GM21723 (cell line): ENCODE measurements at regions not wholly inside any gene's neighbourhood (a gene's known extent, or its start where the extent isn't known, plus 50 kb on each side); places are given as distances from the start of the nearest gene placed in this dataset.
"Not testable (repeated sequence)": the region's sequence is repeated elsewhere in the genome, so short reads cannot be mapped to it uniquely, and the experiment has no call there.

Experiments used
- ATAC-seq: cut with Tn5 transposase; IDR thresholded peaks from one replicate; pipeline ENCODE4 v1.9.1; 2021; ENCODE audit warnings: mild to moderate bottlenecking, moderate library complexity; ENCODE audit not compliant: unreplicated experiment

DNA sequence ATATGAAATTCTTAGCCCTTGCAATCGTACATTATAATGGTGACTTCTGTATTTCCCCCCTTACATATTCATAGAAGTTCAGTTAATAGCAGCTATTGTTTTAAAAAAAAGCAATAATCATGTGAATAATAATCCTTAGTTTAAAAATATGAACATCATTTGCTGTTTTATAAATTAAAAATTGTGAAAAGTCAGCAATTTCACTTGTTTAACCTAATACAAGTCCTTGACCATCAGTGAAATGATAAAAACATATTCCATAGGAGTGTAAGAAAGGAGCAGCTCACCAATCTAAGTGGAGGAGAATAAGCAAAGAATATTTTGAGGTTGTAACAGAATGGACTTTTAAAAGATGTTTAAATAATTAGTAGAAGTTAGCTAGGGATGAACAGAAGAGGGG lies 650.2 kb downstream of the SUCLG1 start:
- no peak for ATAC-seq

DNA sequence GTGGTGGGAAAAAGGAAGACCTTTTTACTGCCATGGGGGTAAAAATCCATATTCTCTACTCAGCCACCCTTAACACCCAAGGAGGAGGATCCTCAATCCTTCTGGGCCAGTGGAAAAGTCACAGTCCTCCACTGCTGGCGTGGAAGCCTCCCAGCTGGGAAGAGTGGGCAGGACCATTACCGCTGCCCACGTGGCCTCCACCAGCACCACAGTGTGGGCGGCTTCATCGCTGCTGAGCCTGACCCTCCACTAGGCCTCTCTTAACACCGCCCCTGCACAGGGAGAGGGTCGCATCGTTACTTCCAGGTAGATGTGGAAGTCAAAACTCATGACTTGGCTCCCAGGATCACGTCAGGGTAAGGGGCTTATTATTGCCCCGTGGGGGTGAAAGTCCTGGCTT lies 656.5 kb downstream of the SUCLG1 start:
- ATAC-seq, result no peak

GRCh38 chr2:83795777-83796176 lies 663.3 kb downstream of the SUCLG1 start:
- no peak for ATAC-seq

GRCh38 chr2:83790467-83790866 lies 668.6 kb downstream of the SUCLG1 start:
- not testable (repeated sequence) for ATAC-seq

DNA sequence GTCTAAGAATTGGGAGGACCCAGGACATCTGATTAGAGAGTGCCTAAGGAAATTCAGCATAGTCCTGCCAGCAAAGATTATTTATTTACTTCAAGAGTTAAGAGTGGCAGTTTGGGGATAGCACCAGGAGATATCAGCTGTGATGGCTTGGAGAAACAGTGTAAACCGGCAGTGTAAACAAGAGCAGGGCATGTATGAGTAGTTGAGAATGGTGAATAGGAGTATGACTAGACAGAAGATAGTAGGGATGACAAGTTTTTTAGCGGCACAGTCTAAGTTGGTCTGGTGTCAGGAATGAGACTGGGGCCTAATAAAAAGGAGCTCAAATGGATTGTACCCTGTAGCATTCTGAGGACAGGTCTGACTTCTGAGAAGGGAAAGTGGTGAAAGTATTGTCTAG lies 669.4 kb downstream of the SUCLG1 start:
- not testable (repeated sequence) for ATAC-seq

DNA sequence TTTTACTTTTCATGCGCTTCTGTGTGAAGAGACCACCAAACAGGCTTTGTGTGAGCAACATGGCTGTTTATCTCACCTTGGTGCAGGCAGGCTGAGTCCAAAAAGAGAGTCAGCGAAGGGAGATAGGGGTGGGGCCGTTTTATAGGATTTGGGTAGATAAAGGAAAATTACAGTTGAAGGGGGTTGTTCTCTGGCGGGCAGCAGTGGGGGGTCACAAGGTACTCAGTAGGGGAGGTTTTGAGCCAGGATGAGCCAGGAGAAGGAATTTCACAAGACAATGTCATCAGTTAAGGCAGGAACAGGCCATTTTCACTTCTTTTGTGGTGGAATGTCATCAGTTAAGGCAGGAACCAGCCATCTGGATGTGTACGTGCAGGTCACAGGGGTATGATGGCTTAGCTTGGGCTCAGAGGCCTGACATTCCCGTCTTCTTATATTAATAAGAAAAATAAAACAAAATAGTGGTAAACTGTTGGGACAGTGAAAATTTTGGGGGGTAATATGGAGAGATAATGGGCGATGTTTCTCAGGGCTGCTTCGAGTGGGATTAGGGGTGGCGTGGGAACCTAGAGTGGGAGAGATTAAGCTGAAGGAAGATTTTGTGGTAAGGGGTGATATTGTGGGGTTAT lies 670.0 kb downstream of the SUCLG1 start:
- not testable (repeated sequence) for ATAC-seq

DNA sequence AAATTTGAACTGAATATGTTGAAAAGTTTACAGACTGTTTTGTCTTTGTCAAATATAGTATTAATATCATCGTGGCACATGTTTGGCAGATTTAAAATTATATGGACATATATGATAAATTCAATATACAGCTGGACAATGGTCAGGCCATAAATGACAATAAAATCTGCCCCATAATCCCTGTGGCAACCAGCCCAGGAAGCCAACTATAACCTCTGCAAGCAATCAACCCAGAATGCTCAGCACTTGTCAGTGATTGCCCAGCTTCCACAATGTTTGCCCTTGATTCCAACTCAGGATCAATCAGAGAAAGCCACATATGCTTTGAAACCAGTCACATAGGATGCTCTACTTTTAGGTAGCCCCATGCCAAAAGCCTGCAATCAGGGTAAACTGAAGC lies 671.9 kb downstream of the SUCLG1 start:
- no peak for ATAC-seq

GRCh38 chr2:83786140-83786539 lies 672.9 kb downstream of the SUCLG1 start:
- no peak for ATAC-seq

DNA sequence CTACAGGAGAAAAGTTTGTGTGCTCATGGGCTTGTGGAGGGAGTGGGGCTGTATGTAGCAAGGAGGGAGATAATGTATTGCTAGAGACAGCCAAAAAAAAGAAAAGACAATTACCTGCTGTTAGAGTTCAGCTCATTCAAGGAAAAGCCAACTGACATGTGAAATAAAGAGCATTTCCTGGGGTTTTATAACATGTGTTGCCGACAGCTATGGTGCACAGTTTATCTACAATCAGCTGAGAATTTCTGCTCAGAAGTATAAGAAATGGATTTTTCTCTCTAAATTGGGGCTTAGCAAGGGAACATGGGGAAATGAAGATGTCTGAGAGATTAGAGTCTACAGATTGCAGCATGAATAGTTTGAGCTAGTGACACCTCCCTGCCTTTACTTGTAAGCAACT lies 674.1 kb downstream of the SUCLG1 start:
- no peak for ATAC-seq

DNA sequence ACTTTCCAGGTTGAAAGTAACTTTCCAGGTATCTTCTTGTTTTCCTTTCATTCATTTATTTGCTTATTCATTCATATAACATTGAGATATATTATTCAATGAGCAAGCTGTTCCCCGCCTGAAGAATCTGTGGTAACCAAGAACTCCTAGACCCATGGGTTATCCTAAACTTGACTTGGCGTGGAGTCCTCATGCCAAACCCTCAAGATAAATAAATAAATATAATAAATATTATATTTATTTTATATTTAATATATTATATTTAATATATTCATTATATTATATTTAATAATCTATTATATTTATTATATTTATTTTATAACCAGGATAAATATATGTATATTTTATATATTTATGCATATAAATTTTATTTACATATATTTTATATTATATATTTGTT lies 674.8 kb downstream of the SUCLG1 start:
- no peak for ATAC-seq

DNA sequence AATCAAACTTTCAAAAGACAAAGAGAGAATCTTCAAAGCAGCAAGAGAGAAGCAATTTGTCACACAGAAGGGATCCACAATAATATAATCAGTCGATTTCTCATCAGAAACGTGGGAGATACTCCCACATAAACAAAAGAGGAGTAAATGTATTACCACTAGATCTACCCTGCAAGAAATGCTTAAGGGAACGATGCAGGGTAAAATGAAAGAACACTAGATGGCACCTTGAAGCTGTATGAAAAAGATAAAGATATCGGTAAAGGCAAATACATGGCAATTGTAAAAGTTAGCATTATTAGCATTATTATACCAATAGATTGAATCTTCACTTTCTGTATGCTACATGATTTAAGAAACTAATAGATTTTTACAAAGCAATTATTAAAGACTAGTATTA lies 677.0 kb downstream of the SUCLG1 start:
- ATAC-seq, result no peak

DNA sequence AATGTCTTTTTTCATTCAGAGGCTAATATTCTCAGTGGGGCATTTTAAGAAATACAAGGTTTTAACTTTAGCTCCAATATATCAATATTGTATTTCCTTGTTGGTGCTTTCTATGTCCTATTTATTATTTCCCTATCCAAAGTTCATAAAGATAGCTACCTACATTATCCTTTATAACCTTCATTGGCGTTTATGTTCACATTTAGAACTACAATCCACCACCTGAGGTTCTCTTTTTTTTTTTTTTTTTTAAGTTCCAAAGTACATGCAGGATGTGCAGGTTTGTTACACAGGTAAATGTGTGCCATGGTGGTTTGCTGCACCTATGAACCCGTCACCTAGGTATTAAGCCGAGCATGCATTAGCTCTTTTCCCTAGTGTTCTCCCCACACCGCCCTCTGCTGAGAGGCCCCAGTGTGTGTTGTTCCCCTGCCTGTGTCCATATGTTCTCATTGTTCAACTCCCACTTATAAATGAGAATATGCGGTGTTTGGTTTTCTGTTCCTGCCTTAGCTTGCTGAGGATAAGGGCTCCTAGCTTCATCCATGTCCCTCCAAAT lies 694.6 kb downstream of the SUCLG1 start:
- no peak for ATAC-seq

GRCh38 chr2:83757329-83757728 lies 701.8 kb downstream of the SUCLG1 start:
- ATAC-seq, result no peak

GRCh38 chr2:83756219-83756618 lies 702.9 kb downstream of the SUCLG1 start:
- no peak for ATAC-seq

DNA sequence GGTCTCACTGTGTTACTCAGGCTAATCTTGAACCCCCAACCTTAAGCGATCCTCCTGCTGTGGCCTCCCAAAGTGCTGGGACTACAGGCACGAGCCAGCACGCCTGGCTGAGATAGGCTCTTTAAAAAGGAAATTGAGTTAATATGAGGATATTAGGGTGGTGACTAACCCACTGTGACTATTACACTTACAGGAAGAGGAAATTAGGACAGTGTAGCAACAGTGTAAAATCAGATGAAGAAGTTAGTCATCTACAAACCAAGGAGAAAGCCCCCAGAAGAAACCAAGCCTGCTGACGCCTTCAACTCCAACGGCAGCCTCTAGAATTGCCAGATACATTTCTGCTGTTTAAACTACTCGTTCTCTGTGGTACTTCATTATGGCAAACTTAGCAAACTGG lies 711.9 kb downstream of the SUCLG1 start:
- ATAC-seq, result no peak

GRCh38 chr2:83744855-83745254 lies 714.2 kb downstream of the SUCLG1 start:
- no peak for ATAC-seq

GRCh38 chr2:83742117-83742782 lies 716.8 kb downstream of the SUCLG1 start:
- ATAC-seq, result no peak

- no peak for ATAC-seq
Measured at GRCh38 chr2:83730223-83730622, 728.9 kb downstream of the SUCLG1 start.

- ATAC-seq, result no peak
Measured at GRCh38 chr2:83725735-83726134, 733.3 kb downstream of the SUCLG1 start.

DNA sequence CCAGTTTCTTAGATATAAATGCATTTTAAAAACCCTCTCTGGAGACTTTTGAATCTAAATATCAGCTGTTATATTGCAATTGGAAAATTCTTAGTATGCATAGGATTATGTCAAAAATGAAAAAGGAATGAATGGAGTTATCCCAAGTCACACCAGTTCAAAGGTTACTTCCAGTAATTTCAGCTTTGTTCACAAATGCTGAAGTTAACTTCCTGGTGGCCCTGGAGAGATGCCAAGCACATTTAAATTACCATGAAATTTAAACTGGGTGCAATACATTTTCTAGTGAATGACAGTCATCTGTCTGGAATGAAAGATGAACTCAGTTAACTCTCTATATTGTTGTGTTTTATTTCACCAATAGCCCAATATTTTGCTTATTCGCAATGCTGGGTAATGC lies 753.9 kb downstream of the SUCLG1 start:
- no peak for ATAC-seq

DNA sequence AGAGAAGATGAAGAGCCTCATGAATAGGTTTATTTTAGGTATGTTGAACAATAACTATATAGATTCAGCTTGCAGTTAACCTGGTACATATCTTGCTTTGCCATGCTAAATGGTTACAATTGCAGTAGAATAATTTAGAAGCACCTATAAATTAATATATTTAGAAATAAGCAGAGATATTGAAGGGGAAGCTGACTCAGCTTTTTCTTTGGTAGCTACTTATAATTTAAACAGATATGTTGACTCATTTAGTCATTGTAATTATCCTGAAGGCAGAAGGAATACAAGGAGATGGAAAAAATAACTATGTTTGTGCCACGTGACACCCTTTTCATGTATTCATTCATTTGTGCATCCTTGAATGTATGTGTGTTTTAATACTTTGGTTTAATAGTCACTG lies 755.5 kb downstream of the SUCLG1 start:
- ATAC-seq, result no peak

- ATAC-seq, result no peak
Measured at GRCh38 chr2:83696838-83697237, 762.2 kb downstream of the SUCLG1 start.

DNA sequence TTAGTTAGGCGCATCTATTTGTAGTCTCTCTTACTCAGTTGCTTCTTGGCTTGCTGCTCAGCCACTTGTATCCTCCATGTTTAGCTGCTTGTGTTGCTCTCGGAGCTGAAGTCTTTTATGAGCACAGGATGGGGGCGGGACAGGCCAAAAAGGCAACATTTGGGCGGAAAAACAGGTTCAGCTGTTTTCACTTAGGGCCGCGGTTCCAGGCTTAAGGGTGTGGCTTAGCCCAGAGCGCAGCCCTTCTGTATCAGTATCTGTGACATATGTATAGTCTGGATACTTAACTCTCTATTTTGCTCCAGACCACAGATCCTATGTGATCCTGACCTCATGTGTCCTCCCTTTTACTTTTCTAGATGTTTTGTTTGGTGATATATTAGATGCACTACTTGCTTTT lies 763.5 kb downstream of the SUCLG1 start:
- no peak for ATAC-seq
